ENCODE measurements at regions not wholly inside any gene's neighbourhood (a gene's known extent, or its start where the extent isn't known, plus 50 kb on each side); places are given as distances from the start of the nearest gene placed in this dataset.

- no peak for DNase-seq
Observed at GRCh38 chr9:99327667-99328066, 105.6 kb downstream of the SEC61B start.

GRCh38 chr9:99335280-99335679 lies 113.2 kb downstream of the SEC61B start:
- DNase-seq: no peak

- DNase-seq: no peak
Observed at GRCh38 chr9:99336005-99336404, 113.9 kb downstream of the SEC61B start.

GRCh38 chr9:99336531-99336930 lies 114.4 kb downstream of the SEC61B start:
- DNase-seq: no peak

- DNase-seq: no peak
Observed at GRCh38 chr9:99340281-99340680, 118.2 kb downstream of the SEC61B start.

- no peak for DNase-seq
Observed at GRCh38 chr9:99341686-99342085, 119.6 kb downstream of the SEC61B start.

- DNase-seq: no peak
Observed at GRCh38 chr9:99345451-99345850, 123.4 kb downstream of the SEC61B start.

GRCh38 chr9:99345942-99346341 lies 123.9 kb downstream of the SEC61B start:
- DNase-seq: no peak

GRCh38 chr9:99347568-99347967 lies 125.5 kb downstream of the SEC61B start:
- no peak for DNase-seq

- DNase-seq: no peak
Observed at GRCh38 chr9:99348289-99348688, 126.2 kb downstream of the SEC61B start.

- DNase-seq: no peak
Observed at GRCh38 chr9:99349870-99350269, 127.8 kb downstream of the SEC61B start.

- DNase-seq: no peak
Observed at GRCh38 chr9:99350461-99350860, 128.4 kb downstream of the SEC61B start.

- DNase-seq: no peak
Observed at GRCh38 chr9:99351647-99352046, 129.6 kb downstream of the SEC61B start.

GRCh38 chr9:99352826-99353225 lies 130.7 kb downstream of the SEC61B start:
- no peak for DNase-seq

GRCh38 chr9:99353408-99353807 lies 131.3 kb downstream of the SEC61B start:
- no peak for DNase-seq

GRCh38 chr9:99354104-99354503 lies 132.0 kb downstream of the SEC61B start:
- no peak for DNase-seq

GRCh38 chr9:99356512-99356971 lies 134.5 kb downstream of the SEC61B start:
- no peak for DNase-seq

- no peak for DNase-seq
Observed at GRCh38 chr9:99357575-99357974, 135.5 kb downstream of the SEC61B start.

- DNase-seq: no peak
Observed at GRCh38 chr9:99358668-99359067, 136.6 kb downstream of the SEC61B start.

GRCh38 chr9:99359336-99359735 lies 137.3 kb downstream of the SEC61B start:
- no peak for DNase-seq

- DNase-seq: no peak
Observed at GRCh38 chr9:99360026-99360425, 137.9 kb downstream of the SEC61B start.

GRCh38 chr9:99361817-99362216 lies 139.7 kb downstream of the SEC61B start:
- DNase-seq: no peak

- DNase-seq: no peak
Observed at GRCh38 chr9:99362321-99362720, 140.2 kb downstream of the SEC61B start.

GRCh38 chr9:99363509-99363908 lies 141.4 kb downstream of the SEC61B start:
- no peak for DNase-seq

- no peak for DNase-seq
Observed at GRCh38 chr9:99365233-99365980, 143.3 kb downstream of the SEC61B start.

All from SHP77 treated with DMSO at 0.1 percent for 48 hours (cell line).